Pancreas (tissue), 10 donors: ENCODE measurements at regions not wholly inside any gene's neighbourhood (a gene's known extent, or its start where the extent isn't known, plus 50 kb on each side); places are given as distances from the start of the nearest gene placed in this dataset.

ENCODE experiments used
- ATAC-seq, 4 donors: fragments of 200-7000 bp; cut with Tn5 transposase; one replicate each; pipeline versions ENCODE4 v1.8.0 to v1.9.1; 2020; ENCODE audit warnings: mild to moderate bottlenecking in 4 of 4, moderate library complexity in 4 of 4
- DNase-seq, 6 donors: peaks; one replicate each; pipeline ENCODE4 v3.0.0-alpha.2; 2020
- FAIRE-seq: peaks from 2 replicates; lab custom pipeline; 2012; peaks lifted over from hg19 to GRCh38; lab: Jason Lieb, UNC
- H3K27ac ChIP-seq, 4 donors: fragments of 200-600 bp; sonication (generic); 1 replicate in 3 of 4; 2 replicates in 1 of 4; pipeline versions ENCODE4 v1.5.0 to v1.8.0; 2020
- H3K27me3 ChIP-seq, 4 donors: fragments of 200-600 bp; one replicate each; pipeline ENCODE4 v1.8.0; 2021
- H3K36me3 ChIP-seq, 3 donors: fragments of 200-600 bp; sonication (generic) in 1 of 3; one replicate each; pipeline versions ENCODE4 v1.5.0 to v1.8.0; 2020 to 2021
- H3K4me1 ChIP-seq, 3 donors: fragments of 200-600 bp; one replicate each; pipeline ENCODE4 v1.8.0; 2021
- H3K4me3 ChIP-seq, 4 donors: fragments of 200-600 bp; sonication (generic) in 2 of 4; one replicate each; pipeline versions ENCODE4 v1.5.0 to v1.8.0; 2020 to 2021
- H3K9me3 ChIP-seq, 4 donors: fragments of 200-600 bp; one replicate each; pipeline ENCODE4 v1.8.0; 2021
- CTCF ChIP-seq, 4 donors: fragments of 200-600 bp; sonication (generic) in 3 of 4; IDR thresholded peaks; one replicate each; pipeline versions ENCODE4 v1.5.0 to v1.8.0; 2021; ENCODE audit warnings: antibody characterized with exemption in 4 of 4
- WGBS, 2 donors: extraction: QIAGEN DNeasy Blood & Tissue Kit; methylation state at CpG; one replicate each; pipeline ENCODE4 v1.1.7; 2013; 5-methylcytosine and 5-hydroxymethylcytosine counted together
- intact Hi-C, 3 donors: fragments of 100-400 bp; cut with DNase I; formaldehyde crosslinking; loops; one replicate each; pipeline versions ENCODE4 v1.11.1 to v1.14.2; 2022
- donor health status: healthy with polysubstance abuse.
- donor health status: DM: no; HTN: no; CAD: no; lungs with moderate emphysema.
- donor health status: DM: no; HTN: no; CAD: no.
- donor health status: control.
- donor health status: control.
- donor health status: Bipolar disorder and iron deficiency.
- donor health status: DM: yes; HTN: yes; CAD: no.
- donor health status: DM: no; HTN: no; CAD: no.
- donor health status: DM: no; HTN: no; CAD: no.
- donor health status: DM: yes; HTN: yes; CAD: no.

GRCh38 chr2:175454953-175455389, 273.5 kb upstream of the ATP5MC3 start:
- Histone ChIP-seq H3K9me3 (no peaks in the 10 kb centered on the region), H3K4me3 (no peak overlapping the region), H3K4me1 (no peaks in the 10 kb centered on the region), H3K27ac (no peak overlapping the region), H3K36me3 (no peaks in the 10 kb centered on the region), H3K27me3 (peaks cover 0 to 3% (median 0%) of the 10 kb centered on the region in 4 donors)
- ATAC-seq (no peak), DNase-seq (no peak), FAIRE-seq (no peak)
- WGBS, 2 donors, result 75 to 78% methylated on average over 4 of the region's 4 CpGs
- intact Hi-C loops, result no loop called here
- no peak for TF ChIP-seq CTCF (IDR thresholded peaks at IDR 0.05)

- Histone ChIP-seq H3K4me1 (no peaks in the 10 kb centered on the region), H3K27ac (no peak overlapping the region), H3K27me3 (peaks cover 0 to under 1% (median 0%) of the 10 kb centered on the region in 4 donors), H3K9me3 (no peaks in the 10 kb centered on the region), H3K4me3 (no peak overlapping the region), H3K36me3 (no peaks in the 10 kb centered on the region)
- ATAC-seq (no peak), FAIRE-seq (no peak), DNase-seq (no peak)
- WGBS, 2 donors, result 63 to 72% methylated on average over 2 of the region's 2 CpGs
- TF ChIP-seq CTCF (IDR thresholded peaks at IDR 0.05), result no peak
- intact Hi-C loops, result no loop called here
Measured at GRCh38 chr2:175450029-175450760, 268.7 kb upstream of the ATP5MC3 start.

- FAIRE-seq, result no peak
Measured at GRCh38 chr2:175449616-175450015, 268.1 kb upstream of the ATP5MC3 start.

GRCh38 chr2:175446201-175446600, 264.7 kb upstream of the ATP5MC3 start:
- no peak for TF ChIP-seq CTCF (IDR thresholded peaks at IDR 0.05)
- Histone ChIP-seq H3K27me3 (no peaks in the 10 kb centered on the region), H3K4me1 (no peaks in the 10 kb centered on the region), H3K9me3 (no peaks in the 10 kb centered on the region), H3K4me3 (no peak overlapping the region), H3K27ac (no peak overlapping the region), H3K36me3 (no peaks in the 10 kb centered on the region)
- FAIRE-seq (no peak), ATAC-seq (no peak), DNase-seq (no peak)
- WGBS, 2 donors, result 80 to 86% methylated on average over 4 of the region's 4 CpGs
- intact Hi-C loops, result no loop called here

More at GRCh38 chr2:175449616-175450015, 268.1 kb upstream of the ATP5MC3 start:
- intact Hi-C loops, result no loop called here
- DNase-seq (no peak), ATAC-seq (no peak)
- no peak for TF ChIP-seq CTCF (IDR thresholded peaks at IDR 0.05)
- Histone ChIP-seq H3K4me1 (no peaks in the 10 kb centered on the region), H3K27me3 (no peaks in the 10 kb centered on the region), H3K27ac (no peak overlapping the region), H3K4me3 (no peak overlapping the region), H3K36me3 (no peaks in the 10 kb centered on the region), H3K9me3 (no peaks in the 10 kb centered on the region)

GRCh38 chr2:175445281-175445680, 263.8 kb upstream of the ATP5MC3 start:
- TF ChIP-seq CTCF (IDR thresholded peaks at IDR 0.05), result no peak
- no peaks in the 10 kb centered on the region for H3K4me1 ChIP-seq
- 36 to 39% methylated on average over 3 of the region's 3 CpGs for WGBS, 2 donors
- no peak overlapping the region for H3K27ac ChIP-seq
- FAIRE-seq (no peak), DNase-seq (no peak), ATAC-seq (no peak)
- no peaks in the 10 kb centered on the region for H3K27me3 ChIP-seq
- no peaks in the 10 kb centered on the region for H3K36me3 ChIP-seq
- intact Hi-C loops, result no loop called here
- no peak overlapping the region for H3K4me3 ChIP-seq
- H3K9me3 ChIP-seq, result no peaks in the 10 kb centered on the region
